ENCODE measurements at regions not wholly inside any gene's neighbourhood (a gene's known extent, or its start where the extent isn't known, plus 50 kb on each side); places are given as distances from the start of the nearest gene placed in this dataset.
A peak's percentile ranks its signal among the peaks of the same experiment; 100 is the strongest.

DNA sequence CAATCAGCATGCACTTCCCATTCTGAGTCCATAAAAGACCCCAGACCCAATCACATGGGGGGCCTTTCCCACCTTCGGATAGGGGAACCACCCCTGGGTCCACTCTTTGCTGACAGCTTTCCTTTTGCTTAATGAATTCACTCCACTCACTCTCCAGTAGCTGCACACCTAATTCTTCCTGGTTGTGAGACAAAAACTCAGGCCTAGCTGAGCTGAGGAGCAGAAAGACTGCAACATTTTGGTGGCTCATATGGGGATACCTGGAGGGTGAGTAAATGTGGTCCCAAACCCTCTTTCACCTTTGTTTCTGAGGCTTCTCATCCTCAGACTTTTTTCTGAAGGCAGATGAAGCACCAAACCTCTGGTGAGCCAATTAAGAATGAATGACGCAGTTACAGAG lies 138.1 kb downstream of the WDR11 start:
- no peaks in the 10 kb centered on the region for H3K4me1 Mint-ChIP-seq
- H3K4me3 Mint-ChIP-seq: no peak overlapping the region
- TF ChIP-seq, protein P1, sequence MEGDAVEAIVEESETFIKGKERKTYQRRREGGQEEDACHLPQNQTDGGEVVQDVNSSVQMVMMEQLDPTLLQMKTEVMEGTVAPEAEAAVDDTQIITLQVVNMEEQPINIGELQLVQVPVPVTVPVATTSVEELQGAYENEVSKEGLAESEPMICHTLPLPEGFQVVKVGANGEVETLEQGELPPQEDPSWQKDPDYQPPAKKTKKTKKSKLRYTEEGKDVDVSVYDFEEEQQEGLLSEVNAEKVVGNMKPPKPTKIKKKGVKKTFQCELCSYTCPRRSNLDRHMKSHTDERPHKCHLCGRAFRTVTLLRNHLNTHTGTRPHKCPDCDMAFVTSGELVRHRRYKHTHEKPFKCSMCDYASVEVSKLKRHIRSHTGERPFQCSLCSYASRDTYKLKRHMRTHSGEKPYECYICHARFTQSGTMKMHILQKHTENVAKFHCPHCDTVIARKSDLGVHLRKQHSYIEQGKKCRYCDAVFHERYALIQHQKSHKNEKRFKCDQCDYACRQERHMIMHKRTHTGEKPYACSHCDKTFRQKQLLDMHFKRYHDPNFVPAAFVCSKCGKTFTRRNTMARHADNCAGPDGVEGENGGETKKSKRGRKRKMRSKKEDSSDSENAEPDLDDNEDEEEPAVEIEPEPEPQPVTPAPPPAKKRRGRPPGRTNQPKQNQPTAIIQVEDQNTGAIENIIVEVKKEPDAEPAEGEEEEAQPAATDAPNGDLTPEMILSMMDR (IDR thresholded peaks at IDR 0.05; ENCODE audit: unreplicated experiment in 3 of 3): no peak
- H3K9me3 Mint-ChIP-seq: peaks cover 50% of the 10 kb centered on the region
- no peak overlapping the region for H3K27ac Mint-ChIP-seq
- H3K27me3 Mint-ChIP-seq (ENCODE audit: low read depth): peaks cover 13% of the 10 kb centered on the region
- H3K36me3 Mint-ChIP-seq (ENCODE audit: low read depth): peaks cover 17% of the 10 kb centered on the region

- peaks cover 16% of the 10 kb centered on the region for H3K36me3 Mint-ChIP-seq (ENCODE audit: low read depth)
- TF ChIP-seq, protein P1 (IDR thresholded peaks at IDR 0.05; ENCODE audit: unreplicated experiment in 3 of 3): no peak
- H3K4me1 Mint-ChIP-seq: no peaks in the 10 kb centered on the region
- peak overlapping the region in 1 of 3 experiments; percentile 51 for H3K27ac Mint-ChIP-seq
- H3K4me3 Mint-ChIP-seq: no peak overlapping the region
- H3K9me3 Mint-ChIP-seq: peaks cover 49% of the 10 kb centered on the region
- H3K27me3 Mint-ChIP-seq (ENCODE audit: low read depth): peaks cover 12% of the 10 kb centered on the region
Observed at GRCh38 chr10:120989996-120990598, 138.9 kb downstream of the WDR11 start.

GRCh38 chr10:120990831-120991230 lies 139.7 kb downstream of the WDR11 start:
- TF ChIP-seq, protein P1 (IDR thresholded peaks at IDR 0.05; ENCODE audit: unreplicated experiment in 3 of 3): no peak
- no peaks in the 10 kb centered on the region for H3K4me1 Mint-ChIP-seq
- H3K27me3 Mint-ChIP-seq (ENCODE audit: low read depth): peaks cover 6% of the 10 kb centered on the region
- H3K9me3 Mint-ChIP-seq: peaks cover 46% of the 10 kb centered on the region
- no peak overlapping the region for H3K4me3 Mint-ChIP-seq
- H3K27ac Mint-ChIP-seq: peak overlapping the region in 1 of 3 experiments; percentile 51
- H3K36me3 Mint-ChIP-seq (ENCODE audit: low read depth): peaks cover 13% of the 10 kb centered on the region

GRCh38 chr10:120993089-120993488 lies 141.9 kb downstream of the WDR11 start:
- Mint-ChIP-seq H3K27me3 (ENCODE audit: low read depth) (peaks cover 19% of the 10 kb centered on the region), H3K36me3 (ENCODE audit: low read depth) (peaks cover 13% of the 10 kb centered on the region), H3K4me3 (no peak overlapping the region), H3K4me1 (peaks cover 9% of the 10 kb centered on the region), H3K9me3 (peaks cover 35% of the 10 kb centered on the region), H3K27ac (no peak overlapping the region)
- TF ChIP-seq, protein P1 (IDR thresholded peaks at IDR 0.05; ENCODE audit: unreplicated experiment in 3 of 3): no peak

DNA sequence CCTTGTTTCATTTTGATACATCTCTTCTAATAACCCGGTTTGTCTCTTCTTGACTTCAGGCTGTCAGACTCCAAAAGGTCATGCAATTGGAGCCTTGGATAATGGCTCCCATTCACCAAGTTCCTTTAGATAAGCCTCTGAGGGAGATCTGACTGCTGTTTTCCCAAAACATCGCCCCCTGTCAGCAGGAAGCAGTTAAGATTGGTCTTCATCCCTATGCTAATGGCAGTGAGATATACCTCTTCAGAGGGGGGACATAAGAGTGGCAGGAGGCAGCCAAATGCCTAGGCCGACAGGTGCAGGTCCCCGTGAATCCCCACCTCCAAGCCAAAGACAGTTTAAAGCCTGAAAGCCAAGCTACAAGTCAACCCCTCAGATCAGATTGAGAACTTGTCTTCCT lies 144.6 kb downstream of the WDR11 start:
- no peak overlapping the region for H3K4me3 Mint-ChIP-seq
- TF ChIP-seq, protein P1 (IDR thresholded peaks at IDR 0.05; ENCODE audit: unreplicated experiment in 3 of 3): no peak
- H3K4me1 Mint-ChIP-seq: peaks cover 9% of the 10 kb centered on the region
- no peak overlapping the region for H3K27ac Mint-ChIP-seq
- H3K36me3 Mint-ChIP-seq (ENCODE audit: low read depth): peaks cover 3% of the 10 kb centered on the region
- H3K9me3 Mint-ChIP-seq: peaks cover 13% of the 10 kb centered on the region
- peaks cover 19% of the 10 kb centered on the region for H3K27me3 Mint-ChIP-seq (ENCODE audit: low read depth)

DNA sequence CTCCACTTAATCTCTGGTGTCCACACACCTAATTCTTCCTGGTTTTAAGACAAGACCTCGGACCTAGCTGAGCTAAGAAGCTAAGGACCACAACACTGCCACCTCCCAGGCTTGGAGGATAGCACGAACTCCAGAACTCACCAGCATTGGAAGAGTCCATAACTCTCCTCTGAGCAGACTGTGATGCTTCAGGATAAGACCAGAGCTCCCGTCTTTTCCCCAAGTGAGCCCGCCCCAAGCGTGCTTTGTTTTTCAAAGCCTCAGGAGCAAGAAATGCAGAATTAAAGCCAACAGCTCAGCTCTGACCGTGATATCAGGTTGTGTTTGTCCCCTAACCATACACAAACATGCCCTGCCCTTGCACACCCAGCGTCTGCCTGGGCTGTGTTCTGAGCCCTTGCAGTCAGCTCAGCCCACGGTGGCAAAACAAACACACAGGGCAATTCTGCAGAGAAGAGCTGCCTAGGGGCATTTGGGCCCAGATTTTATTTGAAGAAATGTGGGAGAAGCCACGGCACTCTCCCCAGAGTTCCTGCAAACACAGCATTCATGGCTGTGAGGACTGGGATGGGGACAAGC lies 145.4 kb downstream of the WDR11 start:
- peaks cover 9% of the 10 kb centered on the region for H3K4me1 Mint-ChIP-seq

More for the DNA sequence above, 145.4 kb downstream of the WDR11 start:
- Mint-ChIP-seq H3K36me3 (ENCODE audit: low read depth) (peaks cover 3% of the 10 kb centered on the region), H3K4me3 (no peak overlapping the region), H3K27ac (no peak overlapping the region), H3K9me3 (peaks cover 10% of the 10 kb centered on the region), H3K27me3 (ENCODE audit: low read depth) (peaks cover 25% of the 10 kb centered on the region)
- TF ChIP-seq, protein P1 (IDR thresholded peaks at IDR 0.05; ENCODE audit: unreplicated experiment in 3 of 3): no peak

All from nephron (organoid).